Coronary artery (tissue), 2 donors: ENCODE measurements at regions not wholly inside any gene's neighbourhood (a gene's known extent, or its start where the extent isn't known, plus 50 kb on each side); places are given as distances from the start of the nearest gene placed in this dataset.

Experiments used
- DNase-seq: peaks from one replicate; pipeline ENCODE4 v3.0.0-alpha.2; 2017; ENCODE audit warnings: low spot score
- H3K27ac ChIP-seq, 2 donors: fragments of 200-600 bp; sonication (generic); one replicate each; pipeline ENCODE4 v1.5.1; 2016 to 2019
- H3K4me3 ChIP-seq: fragments of 200-600 bp; sonication (generic); 2 replicates; pipeline ENCODE4 v1.5.1; 2016; ENCODE audit warnings: mild to moderate bottlenecking, moderate library complexity
- CTCF ChIP-seq: fragments of 200-600 bp; sonication (generic); IDR thresholded peaks from one replicate; pipeline ENCODE4 v1.5.1; 2019; ENCODE audit warnings: antibody characterized with exemption

GRCh38 chr21:17003763-17004373 lies 509.0 kb upstream of the CXADR start:
- Histone ChIP-seq H3K4me3 (peak overlapping the region; percentile 34), H3K27ac (no peak overlapping the region)
- TF ChIP-seq CTCF = no peak
- no peak for DNase-seq

GRCh38 chr21:17032141-17032655 lies 480.6 kb upstream of the CXADR start:
- Histone ChIP-seq H3K27ac (no peak overlapping the region), H3K4me3 (no peak overlapping the region)
- no peak for TF ChIP-seq CTCF
- no peak for DNase-seq

- H3K4me3 ChIP-seq = no peak overlapping the region
- H3K27ac ChIP-seq = no peak overlapping the region
- DNase-seq = no peak
- TF ChIP-seq CTCF = no peak
These were observed 468.1 kb upstream of the CXADR start for GRCh38 chr21:17044696-17045095.

GRCh38 chr21:17045214-17045853 lies 467.5 kb upstream of the CXADR start:
- H3K27ac ChIP-seq = no peak overlapping the region
- no peak for TF ChIP-seq CTCF
- DNase-seq = no peak
- no peak overlapping the region for H3K4me3 ChIP-seq

- no peak for DNase-seq
- no peak overlapping the region for H3K27ac ChIP-seq
- TF ChIP-seq CTCF = no peak
- H3K4me3 ChIP-seq = no peak overlapping the region
These were observed 463.9 kb upstream of the CXADR start for GRCh38 chr21:17048974-17049373.

GRCh38 chr21:17050156-17050555 lies 462.7 kb upstream of the CXADR start:
- H3K4me3 ChIP-seq = no peak overlapping the region
- DNase-seq = no peak
- no peak for TF ChIP-seq CTCF
- no peak overlapping the region for H3K27ac ChIP-seq

- Histone ChIP-seq H3K4me3 (no peak overlapping the region), H3K27ac (no peak overlapping the region)
- no peak for TF ChIP-seq CTCF
- no peak for DNase-seq
These were observed 462.2 kb upstream of the CXADR start for GRCh38 chr21:17050646-17051045.
